ENCODE measurements at regions not wholly inside any gene's neighbourhood (a gene's known extent, or its start where the extent isn't known, plus 50 kb on each side); places are given as distances from the start of the nearest gene placed in this dataset.
"Not testable (repeated sequence)": the region's sequence is repeated elsewhere in the genome, so short reads cannot be mapped to it uniquely, and the experiment has no call there.

DNA sequence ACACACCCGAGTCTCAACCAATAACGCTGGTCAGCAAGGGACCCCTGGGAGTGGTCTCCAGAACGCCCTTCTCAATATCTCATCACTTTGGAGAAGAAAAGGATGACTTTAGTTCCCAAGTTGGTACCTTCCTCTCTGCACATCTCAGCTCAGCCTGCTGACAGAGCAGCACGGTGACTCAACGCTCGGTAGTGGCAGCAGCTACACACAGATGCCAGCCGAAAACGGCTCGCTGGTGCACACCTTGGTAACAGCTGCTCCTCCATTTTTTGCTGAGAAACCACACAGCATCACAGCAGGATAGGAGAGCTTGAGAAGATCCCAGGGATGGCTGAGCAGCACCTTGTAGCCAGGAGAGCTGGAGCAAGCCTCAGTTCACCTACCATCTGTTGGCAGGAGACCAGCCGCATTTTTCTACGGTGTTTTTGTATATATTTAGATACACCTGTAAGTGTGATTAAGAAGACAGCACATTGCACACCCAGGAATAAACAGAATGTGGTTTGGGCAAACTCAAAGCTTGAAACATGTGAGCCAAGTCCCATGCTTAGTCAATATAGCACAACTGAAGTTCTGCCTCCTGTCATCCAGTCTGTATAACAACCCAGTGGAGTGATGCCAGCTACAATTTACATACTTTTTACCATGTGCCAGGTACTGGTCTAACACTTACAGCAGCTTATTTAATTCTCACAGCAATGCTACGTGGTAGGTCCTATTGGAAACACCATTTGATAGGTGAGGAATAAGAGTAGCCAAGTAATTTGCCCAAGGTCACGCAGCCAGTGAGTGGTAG, 83.8 kb upstream of the ERCC4 start:
- no peak overlapping the region for H3K4me3 ChIP-seq (ENCODE audit: low read depth, low read length)
- DNase-seq (ENCODE audit: low read depth), result no peak

DNA sequence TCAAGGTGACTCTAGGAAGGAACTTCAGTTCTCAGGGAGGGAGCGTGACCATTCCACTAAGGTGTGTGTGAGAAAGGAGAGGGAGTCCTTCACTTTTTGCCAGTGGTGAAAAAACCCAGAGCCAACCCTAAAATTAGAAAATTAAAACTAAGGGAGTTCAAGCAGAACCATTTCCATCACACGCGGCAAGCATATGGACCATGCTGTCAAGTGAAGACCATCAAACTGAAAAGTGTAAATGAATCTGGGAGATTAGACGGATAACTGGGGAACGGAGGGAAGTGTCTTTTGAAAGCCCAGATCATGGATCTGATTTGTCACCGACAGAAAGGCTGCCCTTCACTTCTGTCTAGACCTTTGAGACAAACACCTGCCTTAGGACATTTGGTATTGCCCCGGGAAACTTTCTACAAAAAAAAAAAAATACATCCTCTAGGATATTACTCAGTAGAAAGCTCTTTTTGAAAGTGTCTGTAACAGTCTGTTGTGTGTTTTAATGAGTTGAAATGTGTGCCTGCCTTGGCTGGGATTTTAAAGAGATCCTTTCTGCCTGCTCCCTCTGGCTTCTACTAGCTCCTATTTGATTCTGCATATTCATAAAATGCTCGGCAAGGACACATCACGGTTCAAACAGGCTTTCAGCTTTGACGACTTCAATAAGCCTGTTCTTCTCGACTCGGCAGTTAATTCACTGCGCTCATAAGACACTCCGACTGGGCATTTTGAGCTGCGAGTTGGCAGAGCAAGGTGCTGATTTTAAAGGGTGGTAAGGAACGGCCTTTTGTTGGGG, 81.4 kb upstream of the ERCC4 start:
- TF ChIP-seq, protein P1, sequence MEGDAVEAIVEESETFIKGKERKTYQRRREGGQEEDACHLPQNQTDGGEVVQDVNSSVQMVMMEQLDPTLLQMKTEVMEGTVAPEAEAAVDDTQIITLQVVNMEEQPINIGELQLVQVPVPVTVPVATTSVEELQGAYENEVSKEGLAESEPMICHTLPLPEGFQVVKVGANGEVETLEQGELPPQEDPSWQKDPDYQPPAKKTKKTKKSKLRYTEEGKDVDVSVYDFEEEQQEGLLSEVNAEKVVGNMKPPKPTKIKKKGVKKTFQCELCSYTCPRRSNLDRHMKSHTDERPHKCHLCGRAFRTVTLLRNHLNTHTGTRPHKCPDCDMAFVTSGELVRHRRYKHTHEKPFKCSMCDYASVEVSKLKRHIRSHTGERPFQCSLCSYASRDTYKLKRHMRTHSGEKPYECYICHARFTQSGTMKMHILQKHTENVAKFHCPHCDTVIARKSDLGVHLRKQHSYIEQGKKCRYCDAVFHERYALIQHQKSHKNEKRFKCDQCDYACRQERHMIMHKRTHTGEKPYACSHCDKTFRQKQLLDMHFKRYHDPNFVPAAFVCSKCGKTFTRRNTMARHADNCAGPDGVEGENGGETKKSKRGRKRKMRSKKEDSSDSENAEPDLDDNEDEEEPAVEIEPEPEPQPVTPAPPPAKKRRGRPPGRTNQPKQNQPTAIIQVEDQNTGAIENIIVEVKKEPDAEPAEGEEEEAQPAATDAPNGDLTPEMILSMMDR (IDR thresholded peaks at IDR 0.05; ENCODE audit: control insufficient read depth, extremely low read depth, insufficient read depth), result no peak
- DNase-seq (ENCODE audit: low read depth), result no peak
- no peak overlapping the region for H3K4me3 ChIP-seq (ENCODE audit: low read depth, low read length)

More for the DNA sequence above, 83.8 kb upstream of the ERCC4 start:
- TF ChIP-seq, protein P1 (IDR thresholded peaks at IDR 0.05; ENCODE audit: control insufficient read depth, extremely low read depth, insufficient read depth), result no peak

DNA sequence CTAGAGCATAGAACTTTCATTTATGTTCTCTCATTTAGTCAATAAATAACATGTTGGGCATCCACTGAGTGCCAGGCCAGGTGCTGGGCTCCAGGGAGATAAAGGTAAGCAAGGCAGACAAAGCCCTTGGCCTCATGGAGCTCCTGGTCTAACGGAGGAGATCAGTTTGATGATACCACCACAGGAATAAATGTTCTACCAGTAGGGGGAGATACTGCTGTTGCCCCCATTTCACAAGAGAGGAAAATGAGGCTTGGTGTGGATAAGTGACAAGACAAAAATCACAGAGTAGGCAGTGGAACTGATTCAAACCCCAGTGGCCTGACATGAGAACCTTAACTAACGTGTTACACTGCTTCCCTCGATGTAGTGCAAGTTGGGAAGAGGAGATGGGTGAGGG, 80.4 kb upstream of the ERCC4 start:
- H3K4me3 ChIP-seq (ENCODE audit: low read depth, low read length), result no peak overlapping the region
- no peak for DNase-seq (ENCODE audit: low read depth)
- TF ChIP-seq, protein P1 (IDR thresholded peaks at IDR 0.05; ENCODE audit: control insufficient read depth, extremely low read depth, insufficient read depth), result no peak

DNA sequence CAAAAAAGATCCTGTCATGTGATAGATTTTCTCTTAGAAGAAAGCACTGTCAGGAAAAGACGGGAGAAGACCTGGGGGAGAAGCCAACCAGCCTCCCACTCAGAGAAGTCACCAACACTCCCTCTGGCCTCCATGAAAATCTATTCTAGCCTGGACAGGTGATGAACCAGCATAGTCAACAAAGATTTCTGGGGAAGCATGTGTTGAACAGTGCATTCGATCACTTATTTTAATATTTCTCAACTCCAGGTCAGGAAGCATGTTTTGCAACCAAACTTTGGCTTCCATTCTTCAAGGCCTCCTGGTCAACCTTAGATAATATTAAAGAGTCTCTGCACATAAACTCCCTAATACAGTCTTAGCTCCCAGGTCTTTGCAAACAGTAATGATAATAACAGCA, 74.7 kb upstream of the ERCC4 start:
- no peak for DNase-seq (ENCODE audit: low read depth)
- no peak overlapping the region for H3K4me3 ChIP-seq (ENCODE audit: low read depth, low read length)
- TF ChIP-seq, protein P1 (IDR thresholded peaks at IDR 0.05; ENCODE audit: control insufficient read depth, extremely low read depth, insufficient read depth), result no peak

DNA sequence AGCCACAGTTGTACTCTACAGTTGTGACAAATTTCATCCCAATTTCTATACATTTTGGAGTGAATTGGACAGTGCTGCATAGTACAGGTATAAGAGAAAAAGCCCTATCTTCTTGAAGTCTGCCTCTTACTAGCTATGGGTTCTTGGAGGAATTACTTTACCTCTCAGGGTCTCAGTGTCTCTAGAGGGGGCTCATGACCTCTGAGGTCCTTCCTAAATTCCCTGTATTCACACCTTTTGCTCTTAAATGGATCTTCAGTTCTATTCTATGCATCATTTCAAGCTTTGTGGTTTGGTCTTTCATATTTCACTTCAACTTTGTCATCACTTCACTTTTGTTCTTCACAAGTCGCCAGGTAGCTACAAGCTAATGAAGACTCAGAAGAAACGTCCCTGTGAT, 71.2 kb upstream of the ERCC4 start:
- no peak for DNase-seq (ENCODE audit: low read depth)
- no peak overlapping the region for H3K4me3 ChIP-seq (ENCODE audit: low read depth, low read length)
- TF ChIP-seq, protein P1 (IDR thresholded peaks at IDR 0.05; ENCODE audit: control insufficient read depth, extremely low read depth, insufficient read depth), result no peak

DNA sequence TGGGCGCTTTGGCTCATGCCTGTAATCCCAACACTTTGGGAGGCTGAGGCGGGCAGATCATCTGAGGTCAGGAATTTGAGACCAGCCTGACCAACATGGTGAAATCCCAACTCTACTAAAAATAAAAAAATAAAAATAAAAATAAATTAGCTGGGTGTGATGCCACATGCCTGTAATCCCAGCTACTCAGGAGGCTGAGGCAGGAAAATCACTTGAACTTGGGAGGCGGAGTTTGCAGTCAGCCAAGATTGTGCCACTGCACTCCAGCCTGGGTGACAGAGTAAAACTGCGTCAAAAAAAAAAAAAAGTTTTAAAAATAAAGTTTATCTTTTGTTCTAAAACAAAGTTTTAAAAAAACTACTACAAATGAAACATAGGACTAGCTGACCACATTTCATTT, 69.8 kb upstream of the ERCC4 start:
- H3K4me3 ChIP-seq (ENCODE audit: low read depth, low read length); DNase-seq (ENCODE audit: low read depth): not testable (repeated sequence)

DNA sequence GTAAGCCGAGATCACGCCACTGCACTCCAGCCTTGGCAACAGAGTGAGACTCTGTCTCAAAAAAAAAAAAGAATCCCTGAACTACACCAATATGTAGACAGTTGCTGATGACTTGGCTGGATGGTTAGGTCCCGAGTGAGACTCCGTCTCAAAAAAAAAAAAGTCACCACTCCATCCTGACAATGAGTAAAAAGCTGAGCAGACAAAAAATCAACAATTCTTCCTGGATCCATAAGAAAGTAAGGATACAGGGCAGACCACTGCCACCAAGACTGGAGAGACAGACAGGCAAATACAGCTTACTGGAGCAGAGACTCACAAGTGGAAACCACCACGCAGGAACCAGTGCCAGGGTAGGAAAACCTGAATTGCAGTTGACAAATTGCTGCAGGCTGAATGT, 67.1 kb upstream of the ERCC4 start:
- no peak for DNase-seq (ENCODE audit: low read depth)
- H3K4me3 ChIP-seq (ENCODE audit: low read depth, low read length), result no peak overlapping the region
- TF ChIP-seq, protein P1 (IDR thresholded peaks at IDR 0.05; ENCODE audit: control insufficient read depth, extremely low read depth, insufficient read depth), result no peak
